Hematopoietic multipotent progenitor cell treated with erythropoietin and hydrocortisone succinate and interleukin-3 and kit ligand, for 15 days (in vitro differentiated cells): ENCODE measurements at regions not wholly inside any gene's neighbourhood (a gene's known extent, or its start where the extent isn't known, plus 50 kb on each side); places are given as distances from the start of the nearest gene placed in this dataset.
"Not testable (repeated sequence)": the region's sequence is repeated elsewhere in the genome, so short reads cannot be mapped to it uniquely, and the experiment has no call there.

Source experiments
- DNase-seq: peaks from one replicate; pipeline ENCODE4 v3.0.0-alpha.2; 2015; ENCODE audit warnings: low spot score

GRCh38 chr1:238450976-238451375 is 560.3 kb upstream of the ZP4 start:
- no peak for DNase-seq

- DNase-seq: no peak
These were observed 553.0 kb upstream of the ZP4 start for GRCh38 chr1:238443687-238444086.

- DNase-seq: no peak
These were observed 548.8 kb upstream of the ZP4 start for GRCh38 chr1:238439511-238439910.

GRCh38 chr1:238438311-238439270 is 547.9 kb upstream of the ZP4 start:
- no peak for DNase-seq

- DNase-seq: not testable (repeated sequence)
These were observed 539.0 kb upstream of the ZP4 start for GRCh38 chr1:238429703-238430102.

- DNase-seq: no peak
These were observed 528.5 kb upstream of the ZP4 start for GRCh38 chr1:238419209-238419608.

- no peak for DNase-seq
These were observed 519.2 kb upstream of the ZP4 start for GRCh38 chr1:238409932-238410331.

- no peak for DNase-seq
These were observed 518.6 kb upstream of the ZP4 start for GRCh38 chr1:238409191-238409850.

GRCh38 chr1:238408737-238409136 is 518.0 kb upstream of the ZP4 start:
- DNase-seq: no peak

- DNase-seq: no peak
These were observed 515.6 kb upstream of the ZP4 start for GRCh38 chr1:238406098-238406860.

GRCh38 chr1:238404921-238405320 is 514.2 kb upstream of the ZP4 start:
- DNase-seq: no peak

- no peak for DNase-seq
These were observed 513.8 kb upstream of the ZP4 start for GRCh38 chr1:238404481-238404880.

- no peak for DNase-seq
These were observed 510.4 kb upstream of the ZP4 start for GRCh38 chr1:238401144-238401543.

- DNase-seq: no peak
These were observed 508.8 kb upstream of the ZP4 start for GRCh38 chr1:238399558-238399957.

- no peak for DNase-seq
These were observed 505.4 kb upstream of the ZP4 start for GRCh38 chr1:238396140-238396539.

GRCh38 chr1:238384381-238384780 is 493.7 kb upstream of the ZP4 start:
- no peak for DNase-seq

GRCh38 chr1:238380167-238380566 is 489.4 kb upstream of the ZP4 start:
- DNase-seq: no peak

GRCh38 chr1:238379446-238379845 is 488.7 kb upstream of the ZP4 start:
- not testable (repeated sequence) for DNase-seq

- DNase-seq: no peak
These were observed 486.7 kb upstream of the ZP4 start for GRCh38 chr1:238377280-238377919.

GRCh38 chr1:238370599-238370998 is 479.9 kb upstream of the ZP4 start:
- DNase-seq: no peak

- no peak for DNase-seq
These were observed 473.6 kb upstream of the ZP4 start for GRCh38 chr1:238364214-238364892.
